ENCODE measurements at regions not wholly inside any gene's neighbourhood (a gene's known extent, or its start where the extent isn't known, plus 50 kb on each side); places are given as distances from the start of the nearest gene placed in this dataset.

GRCh38 chr15:29554531-29554930, 267.7 kb downstream of the TJP1 start:
- TF ChIP-seq, protein P1, sequence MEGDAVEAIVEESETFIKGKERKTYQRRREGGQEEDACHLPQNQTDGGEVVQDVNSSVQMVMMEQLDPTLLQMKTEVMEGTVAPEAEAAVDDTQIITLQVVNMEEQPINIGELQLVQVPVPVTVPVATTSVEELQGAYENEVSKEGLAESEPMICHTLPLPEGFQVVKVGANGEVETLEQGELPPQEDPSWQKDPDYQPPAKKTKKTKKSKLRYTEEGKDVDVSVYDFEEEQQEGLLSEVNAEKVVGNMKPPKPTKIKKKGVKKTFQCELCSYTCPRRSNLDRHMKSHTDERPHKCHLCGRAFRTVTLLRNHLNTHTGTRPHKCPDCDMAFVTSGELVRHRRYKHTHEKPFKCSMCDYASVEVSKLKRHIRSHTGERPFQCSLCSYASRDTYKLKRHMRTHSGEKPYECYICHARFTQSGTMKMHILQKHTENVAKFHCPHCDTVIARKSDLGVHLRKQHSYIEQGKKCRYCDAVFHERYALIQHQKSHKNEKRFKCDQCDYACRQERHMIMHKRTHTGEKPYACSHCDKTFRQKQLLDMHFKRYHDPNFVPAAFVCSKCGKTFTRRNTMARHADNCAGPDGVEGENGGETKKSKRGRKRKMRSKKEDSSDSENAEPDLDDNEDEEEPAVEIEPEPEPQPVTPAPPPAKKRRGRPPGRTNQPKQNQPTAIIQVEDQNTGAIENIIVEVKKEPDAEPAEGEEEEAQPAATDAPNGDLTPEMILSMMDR (optimal IDR thresholded peaks at IDR 0.05 in 1 of 3, IDR thresholded peaks at IDR 0.05 in 1 of 3, conservative IDR thresholded peaks at IDR 0.05 in 1 of 3; ENCODE audit: extremely low read depth in 1 of 3, insufficient read depth in 2 of 3, low read length in 3 of 3), result no peak
- no peak for TF ChIP-seq EZH2 (IDR thresholded peaks at IDR 0.05; ENCODE audit: low read length)
